Fibroblast of peridontal ligament (primary cell): ENCODE measurements at regions not wholly inside any gene's neighbourhood (a gene's known extent, or its start where the extent isn't known, plus 50 kb on each side); places are given as distances from the start of the nearest gene placed in this dataset.
"Not testable (repeated sequence)": the region's sequence is repeated elsewhere in the genome, so short reads cannot be mapped to it uniquely, and the experiment has no call there.

Experiments
- DNase-seq: peaks from one replicate; pipeline ENCODE4 v3.0.0-alpha.2; 2010; ENCODE audit errors: extremely low read depth

DNA sequence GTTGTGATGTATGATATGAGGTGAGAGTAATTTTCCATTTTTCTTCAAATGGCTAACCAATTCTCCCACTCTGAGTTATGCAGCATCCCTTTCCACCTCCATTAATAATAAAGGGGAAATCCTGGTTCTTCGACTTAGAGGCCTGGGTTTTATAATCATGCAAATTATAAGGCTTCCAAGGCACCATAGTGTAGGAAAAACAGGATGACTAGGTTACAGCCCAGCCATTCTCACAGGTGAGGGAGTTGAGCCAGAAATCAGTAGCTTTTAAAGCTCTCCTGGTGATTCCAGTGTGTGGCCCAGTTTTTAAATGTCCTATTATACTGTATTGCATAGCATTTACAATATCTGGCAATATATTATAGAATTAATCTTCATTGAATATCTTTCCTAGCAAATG is 203.1 kb downstream of the ARHGEF9 start:
- DNase-seq: no peak

DNA sequence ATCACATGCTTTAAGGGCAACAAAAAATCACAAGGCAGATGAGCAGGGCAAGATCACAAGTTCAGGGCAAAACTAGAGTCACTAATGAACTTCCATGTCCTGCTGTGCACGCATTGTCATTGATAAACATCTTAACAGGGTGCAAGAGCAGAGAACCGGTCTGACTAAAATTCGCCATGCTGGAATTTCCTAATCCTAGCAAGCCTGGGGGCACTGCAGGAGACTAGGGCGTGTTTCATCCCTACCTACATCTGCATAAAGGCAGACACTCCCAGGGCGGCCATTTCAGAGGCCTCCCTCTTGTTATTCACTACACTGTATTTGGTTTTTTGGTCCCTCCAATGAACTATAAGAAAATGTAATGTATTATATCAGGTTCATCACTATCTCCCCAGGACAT is 203.6 kb downstream of the ARHGEF9 start:
- DNase-seq: no peak

- no peak for DNase-seq
Measured at GRCh38 chrX:63576533-63576932, 208.5 kb downstream of the ARHGEF9 start.

DNA sequence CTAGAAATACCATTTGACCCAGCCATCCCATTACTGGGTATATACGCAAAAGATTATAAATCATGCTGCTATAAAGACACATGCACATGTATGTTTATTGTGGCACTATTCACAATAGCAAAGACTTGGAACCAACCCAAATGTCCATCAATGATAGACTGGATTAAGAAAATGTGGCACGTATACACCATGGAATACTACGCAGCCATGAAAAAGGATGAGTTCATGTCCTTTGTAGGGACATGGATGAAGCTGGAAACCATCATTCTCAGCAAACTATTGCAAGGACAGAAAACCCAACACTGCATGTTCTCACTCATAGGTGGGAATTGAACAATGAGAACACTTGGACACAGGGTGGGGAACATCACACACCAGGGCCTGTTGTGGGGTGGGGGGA is 209.3 kb downstream of the ARHGEF9 start:
- DNase-seq: not testable (repeated sequence)

DNA sequence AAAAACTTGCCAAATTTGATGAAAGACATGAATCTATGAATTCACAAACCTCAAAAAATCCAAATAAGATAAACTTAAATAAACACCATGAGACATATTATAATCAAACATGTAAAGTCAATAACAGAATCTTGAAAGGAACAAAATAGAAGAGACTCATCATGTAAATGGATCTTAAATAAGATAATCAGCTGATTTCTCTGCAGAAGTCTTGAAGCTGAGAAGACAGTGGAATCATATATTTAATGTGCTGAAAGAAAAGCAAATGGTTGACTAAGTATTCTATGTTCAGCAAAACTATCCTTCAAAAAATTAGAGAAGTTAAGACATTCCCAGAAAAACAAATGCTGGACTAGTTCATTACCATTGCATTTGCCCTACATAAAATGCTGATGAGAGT is 215.7 kb upstream of the SPIN4 start:
- no peak for DNase-seq

GRCh38 chrX:63561425-63561824 is 210.3 kb upstream of the SPIN4 start:
- peak; percentile 7 for DNase-seq

DNA sequence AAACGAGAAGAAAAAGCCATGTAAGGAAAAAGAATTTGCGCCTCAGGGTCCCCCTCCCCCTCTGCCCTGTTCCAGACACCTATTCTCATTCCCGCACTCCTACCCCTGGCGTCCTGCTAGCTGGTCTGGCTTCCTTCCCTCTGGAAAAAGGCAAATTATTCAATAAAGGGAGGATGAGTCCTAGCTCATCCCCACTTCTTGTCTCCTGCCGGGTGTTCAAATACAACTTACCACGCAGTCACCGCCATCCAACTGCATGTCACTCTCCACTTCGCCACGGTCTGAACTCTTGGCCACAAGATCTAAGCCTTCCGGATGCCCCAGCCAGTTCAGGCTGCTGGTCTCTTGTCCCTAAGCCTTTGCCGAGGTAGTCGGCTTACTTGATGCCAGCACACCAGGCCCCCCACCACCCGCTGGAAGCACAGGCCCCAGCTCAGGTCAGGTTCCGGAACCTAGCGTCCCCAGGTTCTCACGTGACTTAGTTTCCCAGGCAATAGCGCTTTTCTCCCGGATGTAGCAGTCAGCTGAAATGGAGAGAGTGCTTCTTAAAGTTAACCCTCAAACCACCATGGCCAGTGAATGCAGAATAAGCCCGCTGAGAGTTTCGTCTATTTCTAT is 209.6 kb upstream of the SPIN4 start:
- DNase-seq: peak; percentile 77

DNA sequence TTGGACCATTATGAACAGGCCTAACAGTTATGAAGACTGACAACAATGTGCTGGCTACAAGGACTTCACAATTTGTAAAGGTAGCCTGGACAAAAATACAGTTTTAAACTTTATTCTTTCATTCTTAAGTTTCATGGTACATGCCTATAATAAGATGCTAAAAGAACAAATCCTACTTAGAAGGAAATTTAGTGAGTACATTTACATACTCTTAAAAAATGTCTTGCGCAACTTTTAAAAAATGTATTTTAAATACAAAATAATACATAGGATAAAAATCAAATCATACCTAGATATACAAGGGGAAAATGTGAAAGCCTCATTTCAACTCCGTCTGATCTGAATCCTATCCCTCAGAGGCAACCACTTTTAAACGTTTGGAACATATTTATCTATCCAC is 200.7 kb upstream of the SPIN4 start:
- DNase-seq: no peak

DNA sequence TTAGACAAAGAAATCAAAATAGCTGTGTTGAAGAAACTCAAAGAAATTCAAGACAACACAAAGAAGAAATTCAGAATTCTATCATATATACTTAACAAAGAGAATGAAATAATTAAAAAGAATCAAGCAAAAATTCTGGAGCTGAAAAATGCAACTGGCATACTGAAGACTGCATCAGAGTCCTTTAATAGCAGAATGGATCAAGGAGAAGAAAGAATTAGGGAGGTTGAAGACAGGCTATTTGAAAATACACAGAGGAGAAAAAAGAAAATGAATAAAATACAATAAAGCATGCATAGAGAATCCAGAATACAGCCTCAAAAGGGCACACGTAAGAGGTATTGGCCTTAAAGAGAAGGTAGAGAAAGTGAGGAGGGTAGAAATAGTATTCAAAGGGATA is 179.5 kb upstream of the SPIN4 start:
- DNase-seq: no peak

DNA sequence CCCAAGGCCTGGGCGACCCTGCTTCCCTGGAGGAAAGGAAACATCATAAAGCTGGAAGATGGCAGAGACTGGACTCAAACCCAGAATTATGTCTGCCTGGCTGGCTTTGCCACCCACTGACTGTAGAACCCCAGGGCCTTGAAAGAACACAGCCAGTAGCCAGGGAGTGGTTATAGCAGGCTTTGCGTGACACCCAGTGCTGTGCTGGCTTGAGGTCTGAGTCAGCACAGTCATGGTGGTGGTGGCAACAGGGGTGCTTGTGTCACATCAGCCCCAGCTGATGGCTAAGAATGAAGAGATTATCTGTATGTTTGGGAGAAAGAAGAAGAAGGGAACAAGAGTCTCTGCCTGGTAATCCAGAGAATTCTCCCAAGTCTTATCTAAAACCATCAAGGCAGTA is 178.8 kb upstream of the SPIN4 start:
- no peak for DNase-seq

DNA sequence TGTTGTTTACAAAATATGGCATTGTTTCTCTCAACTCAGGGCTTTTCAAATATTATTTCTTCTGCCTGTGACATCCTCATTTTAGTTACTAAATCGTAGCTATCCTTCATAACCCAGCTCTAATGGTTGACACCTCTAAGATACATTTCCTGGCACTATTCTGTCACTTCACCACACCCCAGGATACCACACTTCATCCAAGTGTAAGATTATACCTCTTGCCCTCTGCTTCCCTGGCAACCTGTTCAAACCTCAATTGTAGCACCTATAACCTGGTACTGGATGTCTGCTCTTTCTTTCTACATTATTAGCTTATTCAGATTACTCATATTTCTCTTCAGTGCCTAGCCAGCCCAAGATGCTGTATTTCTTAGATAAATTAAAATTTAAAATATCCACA is 175.7 kb upstream of the SPIN4 start:
- no peak for DNase-seq

GRCh38 chrX:63525491-63525890 is 174.4 kb upstream of the SPIN4 start:
- no peak for DNase-seq

GRCh38 chrX:63519368-63519767 is 168.2 kb upstream of the SPIN4 start:
- not testable (repeated sequence) for DNase-seq

- peak; percentile 47 for DNase-seq
Measured at GRCh38 chrX:63514569-63515080, 163.5 kb upstream of the SPIN4 start.

- peak; percentile 92 for DNase-seq
Measured at GRCh38 chrX:63513825-63514568, 162.9 kb upstream of the SPIN4 start.

- no peak for DNase-seq
Measured at GRCh38 chrX:63511361-63511760, 160.2 kb upstream of the SPIN4 start.

DNA sequence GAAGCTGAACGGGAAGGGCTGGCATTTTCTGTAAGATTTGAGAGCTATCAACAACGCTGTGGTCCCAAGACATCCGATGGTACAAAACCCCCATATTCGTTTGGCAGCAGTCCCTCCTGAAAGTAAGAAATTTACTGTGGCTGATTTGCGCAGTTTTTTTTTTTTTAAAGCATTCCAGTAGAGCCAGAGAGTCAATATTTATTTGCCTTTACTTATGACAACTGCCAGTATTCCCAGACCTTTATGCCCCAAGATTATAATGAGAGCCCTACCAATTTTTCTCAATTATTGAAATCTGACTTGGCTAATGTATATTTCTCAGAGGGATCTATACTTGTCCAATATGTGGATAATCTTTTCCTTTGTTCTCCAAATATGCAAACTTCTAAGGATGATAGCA is 157.5 kb upstream of the SPIN4 start:
- DNase-seq: no peak

GRCh38 chrX:63506320-63506719 is 155.2 kb upstream of the SPIN4 start:
- peak; percentile 69 for DNase-seq

DNA sequence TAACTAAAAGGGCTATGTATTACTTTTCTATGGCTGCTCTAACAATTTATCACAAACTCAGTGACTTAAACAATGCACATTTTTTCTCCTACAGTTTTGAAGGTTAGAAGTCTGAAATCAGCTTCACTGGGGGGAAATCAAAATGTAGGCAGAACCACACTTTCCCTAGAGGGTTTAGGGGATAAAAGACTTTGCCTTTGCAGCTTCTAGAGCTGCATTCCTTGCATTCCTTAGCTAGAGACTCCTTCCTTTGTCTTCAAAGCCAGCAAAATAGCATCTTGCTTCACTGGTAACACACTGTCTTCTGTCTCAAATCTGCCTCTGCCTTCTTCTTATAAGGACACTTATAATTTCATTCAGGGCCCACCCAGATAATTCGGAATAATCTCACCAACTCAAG is 152.4 kb upstream of the SPIN4 start:
- peak; percentile 43 for DNase-seq

DNA sequence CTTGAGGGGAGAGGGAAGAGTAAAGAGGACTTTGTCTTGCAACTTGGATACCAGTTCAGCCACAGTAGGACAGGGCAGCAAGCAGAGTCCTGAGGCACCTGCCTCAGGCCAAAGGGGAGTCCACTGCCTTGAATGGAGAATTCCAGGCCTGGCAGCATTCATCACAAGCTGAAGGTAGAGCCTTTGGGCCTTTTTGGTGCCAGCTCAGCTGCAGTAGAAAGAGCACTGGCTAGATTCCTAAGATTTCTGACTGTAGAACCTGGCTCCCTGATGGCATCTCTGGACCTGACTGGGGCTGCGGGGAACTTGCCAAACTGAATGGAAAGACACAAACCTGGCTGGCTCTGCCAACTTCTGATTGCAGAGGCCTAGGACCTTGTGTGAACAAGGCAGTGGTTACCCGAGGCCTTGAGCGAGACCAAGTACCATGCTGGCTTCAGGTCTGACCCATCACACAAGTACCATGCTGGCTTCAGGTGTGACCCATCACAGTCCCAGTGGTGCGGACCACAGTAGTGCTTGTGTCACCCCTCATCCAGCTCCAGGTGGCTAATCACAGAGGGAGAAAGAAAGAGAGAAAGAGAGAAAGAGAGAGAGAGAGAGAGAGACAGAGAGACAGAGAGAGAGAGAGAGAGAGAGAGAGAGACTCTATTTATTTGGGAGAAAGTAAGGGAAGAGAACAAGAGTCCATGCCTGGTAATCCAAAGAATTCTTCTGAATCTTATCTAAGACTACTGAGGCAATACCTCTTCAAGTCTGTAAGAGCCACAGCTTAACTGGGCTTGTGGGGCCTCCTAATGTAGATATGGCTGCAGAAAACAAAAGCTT is 137.6 kb upstream of the SPIN4 start:
- no peak for DNase-seq

DNA sequence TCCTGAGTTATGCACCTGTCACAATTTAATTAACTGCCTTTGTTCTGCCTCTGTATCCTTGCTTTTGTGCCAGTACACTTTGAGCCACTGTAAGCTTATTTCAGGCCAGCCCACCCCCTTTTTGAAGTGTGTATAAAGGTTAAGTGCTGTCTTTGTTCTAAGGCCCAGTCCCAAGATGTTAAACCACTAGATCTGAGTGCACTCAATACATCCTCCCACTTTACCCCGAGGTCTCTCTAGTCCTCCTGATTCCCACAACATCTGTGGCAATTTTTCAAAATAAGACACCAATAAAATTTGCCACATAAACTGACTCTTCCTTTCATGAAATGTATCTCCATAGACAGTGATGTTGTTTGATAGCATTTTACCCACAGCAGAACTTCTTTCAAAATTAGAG is 124.1 kb upstream of the SPIN4 start:
- DNase-seq: no peak

GRCh38 chrX:63471004-63471403 is 119.9 kb upstream of the SPIN4 start:
- DNase-seq: no peak

DNA sequence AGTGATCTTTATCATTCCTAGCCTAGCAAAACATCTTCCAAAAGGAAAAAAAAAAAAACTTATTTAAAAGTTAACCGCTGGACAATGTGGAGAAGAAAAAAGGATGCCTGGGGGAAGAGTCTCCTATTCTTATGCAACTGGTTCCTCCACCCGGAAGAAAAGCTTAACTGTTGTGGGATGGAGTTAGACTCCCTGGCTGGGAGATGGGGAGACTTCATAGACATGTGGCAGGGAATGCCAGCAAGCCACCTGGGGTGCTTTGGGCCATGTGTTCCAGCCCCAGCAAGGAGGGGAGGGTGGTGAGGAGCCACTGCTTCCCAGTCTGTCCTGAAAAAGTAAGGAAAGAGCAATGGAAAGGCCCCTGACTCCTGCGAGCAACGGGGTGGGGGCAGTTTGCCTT is 119.4 kb upstream of the SPIN4 start:
- no peak for DNase-seq
